OCI-LY7 (cell line): ENCODE measurements at regions not wholly inside any gene's neighbourhood (a gene's known extent, or its start where the extent isn't known, plus 50 kb on each side); places are given as distances from the start of the nearest gene placed in this dataset.

Experiments used
- BruUV-seq: library from RNA; stranded (reverse); fragments of 400-500 nt; replicated peaks from 2 replicates; lab custom pipeline; 2021; lab: Mats Ljungman, UMichigan
- CTCF ChIA-PET: fragments of 300-600 bp; sonication (Branson Sonifier 250); formaldehyde crosslinking; loops from one replicate; lab custom pipeline; 2022; ENCODE audit warnings: antibody characterized with exemption; ENCODE audit not compliant: unreplicated experiment; lab: Charles Lee
- POLR2A ChIA-PET: fragments of 300-600 bp; sonication (Branson Sonifier 250); formaldehyde crosslinking; loops from one replicate; lab custom pipeline; 2022; ENCODE audit warnings: antibody characterized with exemption; lab: Charles Lee
- DNase-seq: peaks from one replicate; pipeline ENCODE4 v3.0.0-alpha.2; 2015; ENCODE audit warnings: low spot score
- H2AFZ ChIP-seq: fragments of 200-600 bp; sonication (generic), shearing (Covaris generic); 2 replicates; pipeline ENCODE4 v1.6.1; 2014; ENCODE audit warnings: mild to moderate bottlenecking, antibody characterized with exemption, low read length, moderate library complexity
- H3K27ac ChIP-seq: fragments of 200-600 bp; sonication (generic); 2 replicates; pipeline ENCODE4 v1.5.1; 2014; ENCODE audit warnings: mixed run types, low read depth, mild to moderate bottlenecking, moderate library complexity, low read length, inconsistent platforms; ENCODE audit not compliant: poor library complexity, severe bottlenecking
- H3K36me3 ChIP-seq: fragments of 200-600 bp; sonication (generic); 2 replicates; pipeline ENCODE4 v1.6.1; 2014; ENCODE audit warnings: mild to moderate bottlenecking, antibody characterized with exemption, low read length, moderate library complexity, mixed read lengths; ENCODE audit not compliant: insufficient read depth
- H3K4me1 ChIP-seq: fragments of 200-600 bp; sonication (generic); 2 replicates; pipeline ENCODE4 v1.5.1; 2014; ENCODE audit warnings: mild to moderate bottlenecking, low read length; ENCODE audit not compliant: insufficient read depth, poor library complexity, severe bottlenecking
- H3K4me2 ChIP-seq: fragments of 200-600 bp; sonication (generic); 2 replicates; pipeline ENCODE4 v1.6.1; 2014; ENCODE audit warnings: mild to moderate bottlenecking, low read length
- H3K4me3 ChIP-seq: fragments of 200-600 bp; sonication (generic); 2 replicates; pipeline ENCODE4 v1.5.1; 2014; ENCODE audit warnings: mild to moderate bottlenecking, low read depth, low read length; ENCODE audit not compliant: poor library complexity, severe bottlenecking
- H3K79me2 ChIP-seq: fragments of 200-600 bp; sonication (generic); 2 replicates; pipeline ENCODE4 v1.6.1; 2016; ENCODE audit warnings: low read depth, mild to moderate bottlenecking, low read length, moderate library complexity, mixed read lengths; ENCODE audit not compliant: insufficient read depth
- H3K9me2 ChIP-seq: fragments of 200-600 bp; sonication (generic); 2 replicates; pipeline ENCODE4 v1.6.1; 2016; ENCODE audit warnings: mild to moderate bottlenecking, low read length, mixed read lengths; ENCODE audit not compliant: insufficient read depth
- H3K9me3 ChIP-seq: fragments of 200-600 bp; sonication (generic); 2 replicates; pipeline ENCODE4 v1.6.1; 2014; ENCODE audit warnings: mild to moderate bottlenecking, mixed run types, low read length, mixed read lengths
- H4K20me1 ChIP-seq: fragments of 200-600 bp; sonication (generic); 2 replicates; pipeline ENCODE4 v1.6.1; 2014; ENCODE audit warnings: mild to moderate bottlenecking, antibody characterized with exemption, low read length, moderate library complexity, mixed read lengths; ENCODE audit not compliant: insufficient read depth
- CTCF ChIP-seq: fragments of 200-600 bp; sonication (generic); conservative IDR thresholded peaks from 2 replicates; pipeline ENCODE4 v1.5.1; 2014; ENCODE audit warnings: mild to moderate bottlenecking, antibody characterized with exemption, low read length, moderate library complexity, mixed read lengths
- EZH2phosphoT487 ChIP-seq: fragments of 200-600 bp; sonication (generic); IDR thresholded peaks from 2 replicates; pipeline ENCODE4 v1.6.1; 2018; ENCODE audit warnings: low read depth, borderline replicate concordance, mild to moderate bottlenecking, mixed run types, antibody characterized with exemption, low read length, moderate library complexity, mixed read lengths
- intact Hi-C: fragments of 100-400 bp; cut with micrococcal nuclease; formaldehyde crosslinking; loops from one replicate; pipeline ENCODE4 v1.10.0; 2022; ENCODE audit not compliant: unreplicated experiment

GRCh38 chrX:40164751-40165150, 67.0 kb upstream of the BCOR start:
- Histone ChIP-seq H3K79me2 (no peaks in the 10 kb centered on the region), H3K27ac (no peak overlapping the region), H3K4me3 (no peak overlapping the region), H3K4me1 (peaks cover 44% of the 10 kb centered on the region), H3K9me2 (no peaks in the 10 kb centered on the region), H3K9me3 (no peaks in the 10 kb centered on the region), H2AFZ (no peak overlapping the region), H4K20me1 (no peaks in the 10 kb centered on the region), H3K4me2 (no peak overlapping the region), H3K36me3 (no peaks in the 10 kb centered on the region)
- TF ChIP-seq CTCF, result no peak
- no peak for TF ChIP-seq EZH2phosphoT487
- no TSS peak for BruUV-seq
- ChIA-PET CTCF (no interaction called here), POLR2A (interaction anchor here (0.7 to 0.8 kb wide), 2 partner anchors 38 to 66 kb away, joined by 3 to 7 read pairs; no protein-coding TSS in a partner anchor)
- intact Hi-C loops, result loop anchor here (10.0 kb wide), 1 partner anchor 1020 kb away; no protein-coding TSS in a partner anchor
- DNase-seq, result no peak

GRCh38 chrX:40158036-40158706, 60.4 kb upstream of the BCOR start:
- Histone ChIP-seq H3K79me2 (no peaks in the 10 kb centered on the region), H3K27ac (peak overlapping the region; percentile 49)

More at GRCh38 chrX:40158036-40158706, 60.4 kb upstream of the BCOR start:
- peak overlapping the region; percentile 78; the same call in 1 of the 2 replicates for H2AFZ ChIP-seq
- peak overlapping the region; percentile 64 for H3K4me3 ChIP-seq
- no peaks in the 10 kb centered on the region for H3K36me3 ChIP-seq
- no TSS peak for BruUV-seq
- TF ChIP-seq EZH2phosphoT487, result no peak
- 0 out of 2 replicates have a peak, but pooled peaks have one; percentile 24 for TF ChIP-seq CTCF
- intact Hi-C loops, result no loop called here
- H3K9me3 ChIP-seq, result no peaks in the 10 kb centered on the region
- H3K4me2 ChIP-seq, result peak overlapping the region; percentile 71
- ChIA-PET CTCF (no interaction called here), POLR2A (no interaction called here)
- peaks cover 38% of the 10 kb centered on the region for H3K4me1 ChIP-seq
- H3K9me2 ChIP-seq, result no peaks in the 10 kb centered on the region
- peak; percentile 51 for DNase-seq
- no peaks in the 10 kb centered on the region for H4K20me1 ChIP-seq
